ENCODE measurements at regions not wholly inside any gene's neighbourhood (a gene's known extent, or its start where the extent isn't known, plus 50 kb on each side); places are given as distances from the start of the nearest gene placed in this dataset.

DNA sequence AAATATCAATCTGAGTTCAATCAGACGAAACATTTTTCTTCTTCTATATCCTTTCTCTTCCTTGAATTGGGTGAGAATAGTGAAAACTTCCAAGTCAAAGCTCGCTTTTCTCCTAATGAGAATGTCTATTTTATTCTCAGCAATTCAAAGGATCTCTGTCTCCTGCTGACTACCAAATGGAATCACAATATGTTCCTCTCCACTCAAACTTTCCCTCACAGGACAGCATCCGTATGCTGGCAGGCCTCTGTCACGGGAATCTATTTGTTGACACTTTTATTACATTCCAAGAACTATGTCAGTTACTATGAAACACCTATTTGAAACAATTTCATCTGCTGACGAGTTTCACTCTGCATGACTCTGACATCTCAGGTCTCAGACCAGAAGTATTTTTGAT lies 1196.6 kb downstream of the CDH11 start:
- no peak overlapping the region for H3K9ac ChIP-seq (ENCODE audit: low read depth, low read length)
- H3K4me1 ChIP-seq (ENCODE audit: insufficient read depth, low read length) = no peaks in the 10 kb centered on the region
- H3K9me3 ChIP-seq (ENCODE audit: control insufficient read depth, insufficient read depth, low read length) = no peaks in the 10 kb centered on the region
- H3K36me3 ChIP-seq (ENCODE audit: insufficient read depth, low read length) = no peaks in the 10 kb centered on the region

DNA sequence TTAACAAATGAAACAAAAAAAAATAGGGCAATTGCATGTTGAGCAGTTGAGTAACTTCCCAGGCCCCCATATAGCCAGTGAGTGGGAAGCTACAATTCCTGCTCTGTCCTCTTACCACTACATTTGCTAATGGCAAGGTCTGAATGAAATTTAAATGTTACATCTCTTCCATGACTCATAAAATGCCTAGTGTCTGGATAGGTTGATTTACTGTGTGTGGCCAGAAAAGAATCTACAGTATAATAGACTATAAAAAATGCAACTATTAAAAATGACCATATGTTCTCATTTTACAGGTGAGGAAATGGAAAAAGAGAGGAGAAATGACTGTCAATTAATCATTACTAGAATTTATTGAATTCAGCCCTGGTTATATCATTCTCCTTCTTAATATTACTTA lies 1199.3 kb downstream of the CDH11 start:
- H3K9me3 ChIP-seq (ENCODE audit: control insufficient read depth, insufficient read depth, low read length) = peaks cover 6% of the 10 kb centered on the region; the same call in 1 of the 2 replicates
- H3K36me3 ChIP-seq (ENCODE audit: insufficient read depth, low read length) = no peaks in the 10 kb centered on the region
- no peaks in the 10 kb centered on the region for H3K4me1 ChIP-seq (ENCODE audit: insufficient read depth, low read length)
- H3K9ac ChIP-seq (ENCODE audit: low read depth, low read length) = no peak overlapping the region

DNA sequence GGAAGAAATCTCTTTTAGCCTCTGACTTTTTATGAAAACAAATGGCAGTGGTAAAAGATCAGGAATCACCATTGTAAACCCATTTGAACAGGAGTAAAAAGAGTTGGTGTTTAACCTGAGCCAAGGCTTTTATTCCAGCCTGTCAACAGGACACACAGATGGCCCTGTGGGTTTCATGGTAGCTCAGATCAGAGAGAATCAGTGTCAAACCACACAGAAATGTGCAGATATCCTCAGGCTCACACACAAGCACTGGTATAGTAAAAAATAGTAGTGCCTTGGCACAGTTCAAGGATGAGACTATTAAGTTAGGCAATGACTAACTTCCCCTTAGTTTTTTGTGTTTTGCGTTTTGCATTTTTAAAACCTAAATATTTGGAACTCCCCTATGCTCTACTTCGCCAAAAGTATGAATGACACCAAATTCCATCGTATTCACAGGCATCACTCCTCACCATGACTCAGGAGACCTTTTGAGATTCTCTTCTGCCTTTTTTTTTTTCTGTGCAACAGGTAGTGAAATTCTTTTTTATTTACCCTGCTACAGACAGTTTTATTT lies 1200.0 kb downstream of the CDH11 start:
- Histone ChIP-seq H3K36me3 (ENCODE audit: insufficient read depth, low read length) (no peaks in the 10 kb centered on the region), H3K9me3 (ENCODE audit: control insufficient read depth, insufficient read depth, low read length) (peaks cover 6% of the 10 kb centered on the region; the same call in 1 of the 2 replicates), H3K4me1 (ENCODE audit: insufficient read depth, low read length) (no peaks in the 10 kb centered on the region), H3K9ac (ENCODE audit: low read depth, low read length) (no peak overlapping the region)

DNA sequence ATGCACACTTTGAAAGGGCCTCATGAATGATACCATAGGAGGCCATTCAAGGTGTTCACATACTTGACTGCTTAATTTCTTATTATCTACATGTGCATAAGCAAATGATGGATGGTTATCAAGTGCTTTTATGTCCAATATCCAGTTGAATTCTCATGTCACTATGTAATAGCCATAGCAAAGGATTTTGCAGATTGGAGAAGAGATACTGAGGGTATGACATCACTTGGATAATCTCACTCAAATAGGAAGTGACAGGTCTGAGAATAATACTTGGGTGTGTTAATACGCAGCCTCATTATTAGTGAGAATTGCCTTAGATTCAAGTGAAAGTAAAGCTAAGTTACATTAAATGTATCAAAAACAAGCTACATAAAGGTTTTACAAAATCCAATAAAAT lies 1208.6 kb downstream of the CDH11 start:
- Histone ChIP-seq H3K36me3 (ENCODE audit: insufficient read depth, low read length) (no peaks in the 10 kb centered on the region), H3K9ac (ENCODE audit: low read depth, low read length) (no peak overlapping the region), H3K9me3 (ENCODE audit: control insufficient read depth, insufficient read depth, low read length) (no peaks in the 10 kb centered on the region), H3K4me1 (ENCODE audit: insufficient read depth, low read length) (no peaks in the 10 kb centered on the region)

DNA sequence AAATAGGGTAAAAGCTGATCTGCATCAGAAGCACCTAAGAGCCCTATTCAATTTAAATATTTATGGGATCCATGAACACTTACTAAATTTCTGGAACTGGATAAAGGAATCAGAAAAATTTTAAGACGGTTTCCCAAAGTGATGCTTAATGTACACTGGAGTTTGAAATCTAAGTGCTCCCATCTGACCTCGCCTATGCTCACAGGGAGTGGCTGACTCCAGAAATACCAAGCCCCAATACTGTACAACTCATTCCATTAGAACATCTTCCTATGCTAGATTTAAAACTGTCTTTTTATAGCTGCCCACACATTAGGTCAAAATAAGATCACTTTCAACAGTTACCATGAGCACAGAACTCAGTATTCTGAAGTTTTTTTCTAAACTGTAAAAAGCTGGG lies 1214.6 kb downstream of the CDH11 start:
- H3K9ac ChIP-seq (ENCODE audit: low read depth, low read length) = no peak overlapping the region
- no peaks in the 10 kb centered on the region for H3K9me3 ChIP-seq (ENCODE audit: control insufficient read depth, insufficient read depth, low read length)
- no peaks in the 10 kb centered on the region for H3K4me1 ChIP-seq (ENCODE audit: insufficient read depth, low read length)
- no peaks in the 10 kb centered on the region for H3K36me3 ChIP-seq (ENCODE audit: insufficient read depth, low read length)

DNA sequence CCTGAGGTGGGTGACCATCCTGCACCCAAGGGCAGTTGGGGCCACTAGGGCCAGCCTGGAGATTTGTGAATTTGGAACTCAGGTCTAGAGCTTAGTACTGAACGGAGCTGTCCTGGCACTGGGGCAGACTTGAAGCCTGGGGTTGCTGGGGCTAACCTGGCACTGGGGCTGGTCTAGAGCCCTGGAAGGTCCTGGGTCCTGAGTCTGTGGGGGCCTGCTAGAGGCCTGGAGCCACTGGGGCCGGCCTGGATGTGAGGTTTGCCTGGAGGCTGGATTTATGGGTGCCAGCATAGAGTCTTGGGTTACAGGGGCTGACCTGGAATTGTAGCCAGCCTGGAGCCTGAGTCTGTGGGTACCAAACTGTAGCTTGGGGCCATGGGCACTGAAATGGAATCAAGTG lies 1216.9 kb downstream of the CDH11 start:
- H3K4me1 ChIP-seq (ENCODE audit: insufficient read depth, low read length) = no peaks in the 10 kb centered on the region
- no peak overlapping the region for H3K9ac ChIP-seq (ENCODE audit: low read depth, low read length)

DNA sequence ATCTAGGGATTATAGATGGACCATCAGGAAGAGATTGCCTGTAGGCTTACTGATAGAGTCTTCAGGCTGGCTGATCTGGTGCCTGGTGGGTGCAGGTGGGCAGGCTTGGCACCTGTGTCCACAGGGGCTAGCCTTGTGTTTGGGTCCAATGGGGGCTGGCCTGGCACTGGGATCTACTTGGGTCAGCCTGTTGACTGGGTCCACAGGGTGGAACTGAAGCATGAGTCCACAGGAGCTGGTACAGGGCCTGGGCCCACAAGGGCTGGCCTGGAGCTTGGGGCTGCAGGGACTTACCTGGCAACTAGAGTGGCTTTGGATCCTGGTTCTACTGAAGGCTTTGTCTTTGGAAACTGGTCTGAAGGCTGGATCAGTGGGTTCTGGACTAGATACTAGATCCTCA lies 1217.7 kb downstream of the CDH11 start:
- H3K9me3 ChIP-seq (ENCODE audit: control insufficient read depth, insufficient read depth, low read length) = no peaks in the 10 kb centered on the region
- H3K9ac ChIP-seq (ENCODE audit: low read depth, low read length) = no peak overlapping the region
- no peaks in the 10 kb centered on the region for H3K36me3 ChIP-seq (ENCODE audit: insufficient read depth, low read length)
- H3K4me1 ChIP-seq (ENCODE audit: insufficient read depth, low read length) = no peaks in the 10 kb centered on the region

More for the DNA sequence above, 1216.9 kb downstream of the CDH11 start:
- H3K36me3 ChIP-seq (ENCODE audit: insufficient read depth, low read length) = no peaks in the 10 kb centered on the region
- no peaks in the 10 kb centered on the region for H3K9me3 ChIP-seq (ENCODE audit: control insufficient read depth, insufficient read depth, low read length)

DNA sequence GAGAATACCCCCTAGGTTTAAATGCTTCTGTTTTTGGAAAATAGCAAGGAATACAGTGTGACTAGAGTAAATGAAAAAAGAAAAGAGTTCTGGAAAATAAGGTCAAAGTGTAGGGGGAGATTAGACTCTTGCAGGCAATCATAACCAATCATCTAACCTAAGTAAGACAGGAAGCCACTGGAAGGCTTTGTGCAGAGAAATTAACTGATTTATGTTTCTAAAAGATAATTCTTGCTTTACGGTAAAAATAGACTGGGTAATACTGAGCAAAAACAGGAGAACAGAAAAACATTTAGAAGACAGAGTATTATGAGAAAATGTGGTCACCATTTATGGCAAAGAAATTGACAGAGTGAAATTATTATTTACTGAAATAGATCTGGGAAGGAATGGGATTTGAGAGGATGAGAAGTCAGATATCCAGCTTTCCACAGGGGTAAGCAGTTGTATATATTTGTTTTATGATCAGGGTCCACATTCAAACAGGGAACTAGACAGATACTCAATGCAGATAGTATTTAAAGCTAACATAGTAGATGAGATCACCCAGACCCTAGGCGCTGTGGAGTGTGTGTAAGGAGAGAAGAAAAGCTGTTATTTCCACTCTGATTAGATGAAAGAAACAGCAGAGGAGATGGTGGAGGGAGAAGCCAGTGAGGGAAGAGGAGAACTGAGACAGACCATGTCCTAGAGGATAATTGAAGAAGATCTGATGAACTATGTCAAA lies 1225.3 kb downstream of the CDH11 start:
- Histone ChIP-seq H3K9me3 (ENCODE audit: control insufficient read depth, insufficient read depth, low read length) (no peaks in the 10 kb centered on the region), H3K9ac (ENCODE audit: low read depth, low read length) (no peak overlapping the region), H3K36me3 (ENCODE audit: insufficient read depth, low read length) (no peaks in the 10 kb centered on the region), H3K4me1 (ENCODE audit: insufficient read depth, low read length) (no peaks in the 10 kb centered on the region)

DNA sequence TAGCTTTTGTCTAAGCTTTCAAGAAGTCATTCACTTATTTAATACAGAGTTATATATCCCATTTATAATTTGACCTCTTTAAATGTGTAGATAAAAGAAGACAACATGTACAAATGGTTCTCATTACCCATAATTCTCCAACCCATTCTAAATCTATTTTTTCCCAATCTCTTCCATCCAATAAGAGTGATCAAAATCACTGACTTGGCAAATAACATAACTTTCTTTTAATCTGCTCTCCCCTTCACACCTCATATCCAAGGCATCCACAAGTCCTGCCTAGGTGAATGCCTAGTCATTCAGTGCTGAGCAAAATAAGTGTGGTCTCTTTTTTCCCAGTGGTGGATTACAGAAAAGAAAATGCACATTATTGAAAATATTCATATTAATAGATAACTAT lies 1231.1 kb downstream of the CDH11 start:
- no peaks in the 10 kb centered on the region for H3K9me3 ChIP-seq (ENCODE audit: control insufficient read depth, insufficient read depth, low read length)
- no peaks in the 10 kb centered on the region for H3K4me1 ChIP-seq (ENCODE audit: insufficient read depth, low read length)
- no peak overlapping the region for H3K9ac ChIP-seq (ENCODE audit: low read depth, low read length)
- H3K36me3 ChIP-seq (ENCODE audit: insufficient read depth, low read length) = no peaks in the 10 kb centered on the region

DNA sequence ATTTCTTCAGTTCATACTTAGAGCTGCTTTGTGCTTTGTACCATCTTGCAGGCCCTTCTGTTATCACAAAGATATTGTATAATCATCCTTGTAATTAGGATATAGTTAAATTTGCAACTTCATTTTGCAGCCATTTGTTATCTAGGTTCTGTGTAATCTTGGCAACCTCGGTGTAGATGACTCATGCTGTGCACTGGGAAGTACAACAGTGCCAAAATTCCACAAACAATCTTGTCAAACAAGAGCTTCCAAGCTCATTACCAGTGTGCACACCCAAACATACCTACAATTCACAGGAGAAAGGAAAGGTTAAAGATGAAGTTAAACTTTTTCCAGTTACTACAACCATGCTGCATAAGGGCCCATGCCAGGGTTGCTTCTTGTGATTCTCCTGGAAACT lies 1231.8 kb downstream of the CDH11 start:
- no peak overlapping the region for H3K9ac ChIP-seq (ENCODE audit: low read depth, low read length)
- no peaks in the 10 kb centered on the region for H3K9me3 ChIP-seq (ENCODE audit: control insufficient read depth, insufficient read depth, low read length)
- H3K36me3 ChIP-seq (ENCODE audit: insufficient read depth, low read length) = no peaks in the 10 kb centered on the region
- H3K4me1 ChIP-seq (ENCODE audit: insufficient read depth, low read length) = no peaks in the 10 kb centered on the region

DNA sequence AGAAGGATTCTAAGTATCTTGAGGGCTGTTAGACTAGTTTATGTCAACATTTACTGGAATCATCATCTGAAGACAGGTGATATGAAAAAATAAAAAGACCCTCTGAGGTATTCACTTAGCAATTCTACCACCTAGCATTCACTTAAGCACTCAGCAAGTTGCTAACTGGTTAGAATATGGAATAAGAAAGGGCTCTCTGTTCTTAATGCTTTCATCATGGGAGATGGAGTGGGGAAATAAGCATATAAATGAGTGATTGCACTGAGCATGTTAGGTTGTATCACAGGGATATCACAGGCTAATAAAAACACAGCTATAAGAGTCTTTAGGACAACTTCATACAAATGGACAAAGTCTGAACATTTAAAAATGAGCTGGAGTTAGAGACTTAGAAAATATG lies 1238.8 kb downstream of the CDH11 start:
- Histone ChIP-seq H3K9me3 (ENCODE audit: control insufficient read depth, insufficient read depth, low read length) (no peaks in the 10 kb centered on the region), H3K9ac (ENCODE audit: low read depth, low read length) (no peak overlapping the region)

DNA sequence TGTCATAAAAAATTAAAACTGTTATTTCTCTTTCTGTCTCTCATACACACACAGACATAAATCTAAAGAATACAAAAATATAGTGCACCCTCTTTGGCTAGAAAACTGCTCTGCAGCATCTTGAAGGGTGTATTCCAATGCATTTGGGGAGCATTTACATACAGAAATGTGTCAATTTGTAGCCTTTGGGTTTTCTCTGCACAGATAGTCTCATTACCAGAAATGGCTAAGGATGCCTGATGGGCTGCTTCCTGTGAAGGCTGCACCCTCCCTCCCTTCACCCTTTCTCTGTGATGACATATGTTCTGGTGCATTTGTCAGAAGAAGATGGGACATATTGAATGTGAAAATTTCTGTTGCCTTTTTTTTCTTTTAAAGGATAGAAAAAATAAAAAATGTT lies 1239.3 kb downstream of the CDH11 start:
- H3K36me3 ChIP-seq (ENCODE audit: insufficient read depth, low read length) = no peaks in the 10 kb centered on the region
- H3K4me1 ChIP-seq (ENCODE audit: insufficient read depth, low read length) = peaks cover 4% of the 10 kb centered on the region; the same call in 1 of the 2 replicates
- H3K9ac ChIP-seq (ENCODE audit: low read depth, low read length) = no peak overlapping the region
- H3K9me3 ChIP-seq (ENCODE audit: control insufficient read depth, insufficient read depth, low read length) = no peaks in the 10 kb centered on the region

More for the DNA sequence above, 1238.8 kb downstream of the CDH11 start:
- no peaks in the 10 kb centered on the region for H3K36me3 ChIP-seq (ENCODE audit: insufficient read depth, low read length)
- peaks cover 4% of the 10 kb centered on the region; the same call in 1 of the 2 replicates for H3K4me1 ChIP-seq (ENCODE audit: insufficient read depth, low read length)

DNA sequence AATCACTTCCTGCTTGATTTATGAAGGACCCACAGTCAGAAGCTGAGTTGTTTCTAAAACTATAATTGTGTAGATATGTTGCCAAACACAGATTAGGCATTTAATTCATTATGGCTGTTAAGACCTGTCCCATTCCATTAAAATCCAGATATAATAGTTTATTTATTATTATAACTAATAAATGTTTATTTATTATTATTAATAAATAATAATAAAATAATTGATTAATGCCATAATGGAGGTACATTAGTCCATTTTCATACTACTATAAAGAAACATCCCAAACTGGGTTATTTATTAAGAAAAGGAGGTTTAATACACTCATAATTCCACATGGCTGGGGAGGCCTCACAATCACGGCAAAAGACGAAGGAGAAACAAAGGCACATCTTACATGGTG lies 1240.9 kb downstream of the CDH11 start:
- Histone ChIP-seq H3K36me3 (ENCODE audit: insufficient read depth, low read length) (no peaks in the 10 kb centered on the region), H3K9me3 (ENCODE audit: control insufficient read depth, insufficient read depth, low read length) (no peaks in the 10 kb centered on the region), H3K4me1 (ENCODE audit: insufficient read depth, low read length) (peaks cover 4% of the 10 kb centered on the region; the same call in 1 of the 2 replicates), H3K9ac (ENCODE audit: low read depth, low read length) (no peak overlapping the region)

DNA sequence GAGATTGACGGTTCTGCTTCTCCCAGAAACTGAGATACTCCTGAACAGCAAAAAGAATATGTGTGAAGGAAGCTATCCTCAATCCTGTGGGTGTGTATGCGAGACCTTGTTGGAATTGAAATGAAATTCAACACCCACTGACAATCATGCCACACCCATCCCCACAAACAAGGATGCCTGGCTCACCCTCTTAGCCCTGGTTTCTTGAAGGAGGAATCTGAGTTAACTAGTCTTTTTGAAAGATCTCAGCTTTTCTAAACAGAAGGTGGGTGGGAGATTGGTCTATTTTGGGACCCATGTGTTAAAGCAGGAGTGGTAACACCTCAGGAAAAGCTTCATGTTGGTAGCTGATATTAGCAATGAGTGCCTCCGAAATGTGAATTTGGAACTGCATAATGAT lies 1244.5 kb downstream of the CDH11 start:
- Histone ChIP-seq H3K4me1 (ENCODE audit: insufficient read depth, low read length) (peaks cover under 1% of the 10 kb centered on the region; the same call in 1 of the 2 replicates), H3K9me3 (ENCODE audit: control insufficient read depth, insufficient read depth, low read length) (no peaks in the 10 kb centered on the region), H3K9ac (ENCODE audit: low read depth, low read length) (no peak overlapping the region), H3K36me3 (ENCODE audit: insufficient read depth, low read length) (no peaks in the 10 kb centered on the region)

DNA sequence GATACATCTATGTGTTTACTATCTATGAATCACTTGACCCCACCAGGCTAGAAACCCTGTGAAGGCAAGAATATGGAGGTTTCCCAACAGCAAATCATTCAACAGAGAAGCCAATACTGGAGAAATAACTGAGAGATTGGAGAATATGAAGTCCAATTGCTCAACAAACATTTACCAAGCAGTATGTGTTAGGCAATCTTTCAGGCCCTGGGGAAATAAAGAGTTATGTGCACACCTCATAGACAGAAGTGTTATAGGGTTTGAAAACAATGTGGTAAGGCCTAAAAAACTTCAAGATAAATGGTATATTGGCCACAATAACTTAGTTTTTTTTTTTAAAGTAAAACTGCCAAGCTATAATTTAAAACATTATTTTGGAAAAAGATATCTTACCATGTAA lies 1245.8 kb downstream of the CDH11 start:
- no peak overlapping the region for H3K9ac ChIP-seq (ENCODE audit: low read depth, low read length)
- H3K9me3 ChIP-seq (ENCODE audit: control insufficient read depth, insufficient read depth, low read length) = no peaks in the 10 kb centered on the region
- no peaks in the 10 kb centered on the region for H3K36me3 ChIP-seq (ENCODE audit: insufficient read depth, low read length)
- H3K4me1 ChIP-seq (ENCODE audit: insufficient read depth, low read length) = no peaks in the 10 kb centered on the region
